C4-2B (cell line): ENCODE measurements at regions not wholly inside any gene's neighbourhood (a gene's known extent, or its start where the extent isn't known, plus 50 kb on each side); places are given as distances from the start of the nearest gene placed in this dataset.
"Not testable (repeated sequence)": the region's sequence is repeated elsewhere in the genome, so short reads cannot be mapped to it uniquely, and the experiment has no call there.

Experiments used
- H3K27ac ChIP-seq: fragments of 450-650 bp; 2 replicates; pipeline ENCODE4 v1.5.1; 2017
- ZFX ChIP-seq: fragments of 450-650 bp; IDR thresholded peaks from 2 replicates; pipeline ENCODE4 v1.6.1; 2017
- TF ChIP-seq, protein P1 (sequence below): fragments of 450-650 bp; conservative IDR thresholded peaks from 2 replicates; pipeline ENCODE4 v1.5.1; 2017; ENCODE audit warnings: mild to moderate bottlenecking

- H3K27ac ChIP-seq, result no peak overlapping the region
- TF ChIP-seq, protein P1, sequence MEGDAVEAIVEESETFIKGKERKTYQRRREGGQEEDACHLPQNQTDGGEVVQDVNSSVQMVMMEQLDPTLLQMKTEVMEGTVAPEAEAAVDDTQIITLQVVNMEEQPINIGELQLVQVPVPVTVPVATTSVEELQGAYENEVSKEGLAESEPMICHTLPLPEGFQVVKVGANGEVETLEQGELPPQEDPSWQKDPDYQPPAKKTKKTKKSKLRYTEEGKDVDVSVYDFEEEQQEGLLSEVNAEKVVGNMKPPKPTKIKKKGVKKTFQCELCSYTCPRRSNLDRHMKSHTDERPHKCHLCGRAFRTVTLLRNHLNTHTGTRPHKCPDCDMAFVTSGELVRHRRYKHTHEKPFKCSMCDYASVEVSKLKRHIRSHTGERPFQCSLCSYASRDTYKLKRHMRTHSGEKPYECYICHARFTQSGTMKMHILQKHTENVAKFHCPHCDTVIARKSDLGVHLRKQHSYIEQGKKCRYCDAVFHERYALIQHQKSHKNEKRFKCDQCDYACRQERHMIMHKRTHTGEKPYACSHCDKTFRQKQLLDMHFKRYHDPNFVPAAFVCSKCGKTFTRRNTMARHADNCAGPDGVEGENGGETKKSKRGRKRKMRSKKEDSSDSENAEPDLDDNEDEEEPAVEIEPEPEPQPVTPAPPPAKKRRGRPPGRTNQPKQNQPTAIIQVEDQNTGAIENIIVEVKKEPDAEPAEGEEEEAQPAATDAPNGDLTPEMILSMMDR, result no peak
- no peak for TF ChIP-seq ZFX
Measured at GRCh38 chr5:158461240-158461854, 602.4 kb upstream of the CLINT1 start.

GRCh38 chr5:158458086-158458485 lies 599.1 kb upstream of the CLINT1 start:
- no peak for TF ChIP-seq ZFX
- H3K27ac ChIP-seq, result no peak overlapping the region

GRCh38 chr5:158456756-158457155 lies 597.8 kb upstream of the CLINT1 start:
- no peak overlapping the region for H3K27ac ChIP-seq
- TF ChIP-seq ZFX, result no peak
- TF ChIP-seq, protein P1, result no peak

- TF ChIP-seq, protein P1, result no peak
- no peak for TF ChIP-seq ZFX
- no peak overlapping the region for H3K27ac ChIP-seq
Measured at GRCh38 chr5:158456241-158456640, 597.3 kb upstream of the CLINT1 start.

- TF ChIP-seq ZFX, result no peak
- TF ChIP-seq, protein P1, result no peak
- H3K27ac ChIP-seq, result no peak overlapping the region
Measured at GRCh38 chr5:158451993-158452672, 593.2 kb upstream of the CLINT1 start.

- no peak overlapping the region for H3K27ac ChIP-seq
- TF ChIP-seq, protein P1, result no peak
- no peak for TF ChIP-seq ZFX
Measured at GRCh38 chr5:158451203-158451992, 592.5 kb upstream of the CLINT1 start.

- TF ChIP-seq ZFX, result no peak
- TF ChIP-seq, protein P1, result no peak
Measured at GRCh38 chr5:158450751-158451171, 591.8 kb upstream of the CLINT1 start.

DNA sequence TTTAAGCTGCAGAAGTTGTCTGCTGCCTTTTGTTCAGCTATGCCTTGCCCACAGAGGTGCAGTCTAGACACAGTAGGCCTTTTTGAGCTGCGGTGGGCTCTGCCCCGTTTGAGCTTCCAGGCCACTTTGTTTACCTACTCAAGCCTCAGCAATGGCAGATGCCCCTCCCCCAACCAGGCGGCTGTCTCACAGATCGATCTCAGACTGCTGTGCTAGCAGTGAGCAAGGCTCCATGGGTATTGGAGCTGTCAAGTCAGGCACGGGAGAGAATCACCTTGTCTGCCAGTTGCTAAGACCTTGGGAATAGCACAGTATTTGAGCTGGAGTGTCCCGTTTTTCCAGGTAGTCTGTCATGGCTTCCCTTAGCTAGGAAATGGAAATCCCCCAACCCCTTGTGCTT lies 587.8 kb upstream of the CLINT1 start:
- not testable (repeated sequence) for H3K27ac ChIP-seq

More at GRCh38 chr5:158450751-158451171, 591.8 kb upstream of the CLINT1 start:
- no peak overlapping the region for H3K27ac ChIP-seq

GRCh38 chr5:158439204-158439603 lies 580.3 kb upstream of the CLINT1 start:
- H3K27ac ChIP-seq, result not testable (repeated sequence)
